OCI-LY3 (cell line): ENCODE measurements at regions not wholly inside any gene's neighbourhood (a gene's known extent, or its start where the extent isn't known, plus 50 kb on each side); places are given as distances from the start of the nearest gene placed in this dataset.

Experiments used
- CTCF ChIP-seq: fragments of 200-600, 300-600 bp; sonication (generic); IDR thresholded peaks from 2 replicates; pipeline ENCODE4 v1.5.1; 2014; ENCODE audit warnings: antibody characterized with exemption, low read length, low read depth
- EZH2phosphoT487 ChIP-seq: fragments of 200-600 bp; shearing (Covaris generic); IDR thresholded peaks from 2 replicates; pipeline ENCODE4 v1.6.1; 2018; ENCODE audit warnings: antibody characterized with exemption, mixed run types, low read depth

- TF ChIP-seq CTCF (no peak), EZH2phosphoT487 (no peak)
These were observed 52.0 kb upstream of the PRSS1 start for GRCh38 chr7:142697270-142697669.
